Ramos (cell line): ENCODE measurements at regions not wholly inside any gene's neighbourhood (a gene's known extent, or its start where the extent isn't known, plus 50 kb on each side); places are given as distances from the start of the nearest gene placed in this dataset.

Source experiments
- in situ Hi-C: fragments of 300-500 bp; cut with MboI; formaldehyde crosslinking; loops from one replicate; pipeline ENCODE4 v1.14.3; 2022; ENCODE audit warnings: low sequenced_read_pairs; ENCODE audit not compliant: unreplicated experiment

- in situ Hi-C loops = no loop called here
Measured at GRCh38 chr18:22102953-22103646, 66.3 kb upstream of the GATA6 start.

- in situ Hi-C loops = no loop called here
Measured at GRCh38 chr18:22103647-22104031, 65.8 kb upstream of the GATA6 start.

- in situ Hi-C loops = no loop called here
Measured at GRCh38 chr18:22106536-22107292, 62.7 kb upstream of the GATA6 start.

GRCh38 chr18:22108674-22109073 lies 60.7 kb upstream of the GATA6 start:
- in situ Hi-C loops = no loop called here

- in situ Hi-C loops = no loop called here
Measured at GRCh38 chr18:22109535-22109934, 59.9 kb upstream of the GATA6 start.

GRCh38 chr18:22110461-22110924 lies 58.9 kb upstream of the GATA6 start:
- in situ Hi-C loops = no loop called here

GRCh38 chr18:22112215-22112614 lies 57.2 kb upstream of the GATA6 start:
- in situ Hi-C loops = no loop called here

GRCh38 chr18:22113144-22113844 lies 56.1 kb upstream of the GATA6 start:
- in situ Hi-C loops = no loop called here

- in situ Hi-C loops = no loop called here
Measured at GRCh38 chr18:22114526-22115321, 54.7 kb upstream of the GATA6 start.

- in situ Hi-C loops = no loop called here
Measured at GRCh38 chr18:22115573-22115972, 53.8 kb upstream of the GATA6 start.
